ENCODE measurements at regions not wholly inside any gene's neighbourhood (a gene's known extent, or its start where the extent isn't known, plus 50 kb on each side); places are given as distances from the start of the nearest gene placed in this dataset.

- DNase-seq = no peak
Observed at GRCh38 chr5:18985171-18985758, 1002.7 kb downstream of the CDH18 start.

DNA sequence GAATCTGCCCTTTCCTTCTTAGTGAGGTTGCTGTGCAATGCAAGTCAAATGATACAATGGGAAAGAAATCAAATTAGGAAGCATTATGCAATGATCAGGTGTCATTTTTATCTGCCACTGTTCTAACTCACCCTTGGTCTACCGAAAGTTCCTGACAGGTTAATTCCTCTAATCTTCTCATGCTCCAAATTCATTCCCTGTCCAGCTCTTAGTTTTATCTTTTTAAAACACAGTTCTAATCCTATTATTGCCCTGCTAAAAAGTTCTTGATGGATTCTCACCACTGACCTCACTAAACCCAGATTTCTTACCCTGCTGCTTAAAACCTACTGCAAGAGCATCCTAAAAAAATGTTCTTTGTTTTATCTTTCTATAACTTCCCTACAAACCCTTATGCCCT lies 1000.9 kb downstream of the CDH18 start:
- DNase-seq = no peak

- no peak for DNase-seq
Observed at GRCh38 chr5:18990852-18991251, 997.1 kb downstream of the CDH18 start.

DNA sequence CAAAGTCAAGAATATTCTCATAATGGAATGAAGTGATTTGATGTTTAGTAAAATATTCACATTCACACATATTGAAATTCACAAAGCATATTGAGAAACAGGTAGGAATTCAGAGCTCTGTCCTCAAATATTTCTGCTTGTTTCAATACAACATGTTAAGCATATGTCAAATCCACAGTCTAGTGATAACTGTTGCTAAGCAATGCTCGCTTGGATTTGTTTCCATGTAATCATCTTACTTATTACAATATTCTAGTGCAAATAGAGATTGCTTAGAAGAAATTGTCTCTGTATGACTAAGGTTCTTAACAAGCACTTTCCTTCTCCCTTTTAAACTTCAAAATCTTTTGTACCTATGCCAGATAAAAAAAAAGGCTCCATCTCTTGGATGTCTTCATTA lies 995.7 kb downstream of the CDH18 start:
- DNase-seq = no peak

GRCh38 chr5:18999478-18999877 lies 988.5 kb downstream of the CDH18 start:
- no peak for DNase-seq

DNA sequence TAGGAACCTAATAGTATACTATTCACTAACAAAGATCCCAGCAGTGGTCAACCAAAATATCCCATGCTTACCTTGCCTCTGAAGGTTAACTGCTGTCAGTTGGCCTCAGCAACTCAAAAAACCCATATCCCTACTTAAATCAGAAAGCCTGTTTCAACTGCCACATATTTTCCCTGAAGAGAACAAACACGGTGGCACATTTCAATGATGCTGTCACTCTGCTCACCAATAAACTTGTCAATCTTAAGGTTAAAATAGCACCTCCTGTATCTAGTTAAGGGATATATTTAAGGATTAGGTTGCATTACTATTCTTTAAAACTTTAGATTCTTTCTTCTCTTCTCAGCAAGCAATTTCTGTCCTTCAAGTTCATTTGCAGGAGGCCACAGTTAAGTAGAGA lies 986.9 kb downstream of the CDH18 start:
- no peak for DNase-seq

GRCh38 chr5:19001539-19001938 lies 986.5 kb downstream of the CDH18 start:
- DNase-seq = no peak

DNA sequence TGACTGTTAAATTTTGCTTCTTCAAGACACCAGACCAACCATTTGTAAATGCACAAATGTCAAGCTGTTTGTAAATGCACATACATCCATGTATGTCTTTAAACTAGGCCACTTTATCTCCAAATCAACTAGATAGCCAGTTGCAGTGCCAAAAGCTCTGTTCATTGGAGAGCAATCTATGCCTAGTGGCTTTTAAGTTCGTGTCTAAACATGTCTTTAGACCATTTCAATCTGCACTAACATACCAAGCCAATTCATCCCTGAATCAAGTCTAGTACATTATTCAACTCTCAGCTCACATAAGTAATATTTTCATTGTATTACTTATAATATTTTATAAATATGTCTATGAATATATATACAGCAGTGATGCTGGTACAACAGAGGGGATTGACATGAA lies 985.9 kb downstream of the CDH18 start:
- DNase-seq = no peak

DNA sequence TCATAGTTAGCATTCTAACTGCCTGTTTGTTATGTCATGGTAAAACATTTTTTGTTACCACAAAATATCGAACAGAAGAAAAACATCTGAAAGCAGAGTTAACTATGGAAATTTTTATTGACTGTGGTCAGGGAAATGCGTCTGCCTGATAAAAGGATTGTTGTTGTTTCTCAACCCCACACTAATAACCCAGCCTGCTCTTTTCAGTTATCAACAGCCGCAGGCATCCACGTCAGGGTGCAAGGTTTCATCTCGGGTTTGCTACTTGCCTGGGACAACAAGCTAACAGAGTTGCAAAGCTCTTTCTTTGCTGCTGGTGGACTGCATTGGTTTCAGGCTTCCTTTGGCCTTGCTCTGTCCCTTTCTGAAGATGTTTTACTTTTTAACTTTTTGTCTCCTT lies 969.2 kb downstream of the CDH18 start:
- no peak for DNase-seq

- DNase-seq = no peak
Observed at GRCh38 chr5:19031491-19031890, 956.5 kb downstream of the CDH18 start.

GRCh38 chr5:19035816-19036215 lies 952.2 kb downstream of the CDH18 start:
- no peak for DNase-seq

GRCh38 chr5:19042106-19042505 lies 945.9 kb downstream of the CDH18 start:
- no peak for DNase-seq

DNA sequence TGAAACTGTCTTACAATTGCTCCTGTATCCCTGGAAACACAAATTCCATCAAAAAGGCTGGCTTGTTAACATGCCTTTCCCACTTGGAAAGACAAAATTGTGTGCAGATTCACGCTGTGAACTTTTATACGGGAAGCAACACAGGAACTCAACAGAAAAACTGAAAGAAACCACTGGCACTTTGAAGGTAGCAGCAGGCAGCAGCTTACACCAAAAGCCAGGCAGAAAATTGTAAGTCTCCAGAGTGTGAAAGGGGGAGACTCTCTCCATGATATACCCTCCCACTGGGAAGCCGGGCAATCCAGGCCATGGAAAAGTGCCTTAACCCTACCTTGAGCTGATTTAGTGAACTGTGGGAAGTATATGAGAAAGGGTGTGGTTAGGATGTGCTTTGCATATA lies 943.7 kb downstream of the CDH18 start:
- DNase-seq = no peak

DNA sequence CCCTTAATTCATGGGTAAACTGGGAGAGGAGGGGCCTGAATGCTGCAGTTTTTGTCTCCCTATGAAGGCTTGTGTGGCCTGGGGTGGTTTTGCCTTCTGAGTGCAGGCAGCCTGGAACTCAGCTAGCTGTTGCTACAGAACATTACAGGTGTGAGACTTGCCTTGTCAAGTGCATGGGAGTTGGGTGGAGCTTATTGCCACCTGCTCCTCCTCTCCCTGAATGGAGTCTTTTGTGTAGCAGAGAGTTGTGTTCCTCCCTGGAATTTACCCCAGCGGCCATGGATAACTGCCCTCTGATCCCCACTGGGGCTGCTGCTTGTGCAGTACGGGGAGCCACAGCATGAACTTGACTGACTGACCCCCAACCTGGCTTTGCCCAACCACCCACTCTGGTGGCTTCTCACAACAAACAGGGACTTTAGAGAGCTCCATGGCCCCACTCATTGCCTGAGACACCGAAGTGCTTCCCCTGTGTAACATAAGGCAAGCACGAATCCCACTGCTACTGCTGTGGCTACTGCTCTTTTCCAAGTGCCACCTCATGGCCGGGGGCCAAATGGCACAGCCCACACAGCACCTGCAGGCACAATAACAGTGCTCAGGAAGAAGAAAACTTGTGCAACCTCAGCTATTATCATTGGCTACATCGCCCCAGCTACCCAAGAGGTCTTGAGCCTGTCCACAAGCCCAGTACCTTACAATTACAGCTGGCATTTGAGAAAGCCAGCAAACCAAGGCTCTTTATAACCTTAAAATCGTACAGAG lies 942.9 kb downstream of the CDH18 start:
- no peak for DNase-seq

DNA sequence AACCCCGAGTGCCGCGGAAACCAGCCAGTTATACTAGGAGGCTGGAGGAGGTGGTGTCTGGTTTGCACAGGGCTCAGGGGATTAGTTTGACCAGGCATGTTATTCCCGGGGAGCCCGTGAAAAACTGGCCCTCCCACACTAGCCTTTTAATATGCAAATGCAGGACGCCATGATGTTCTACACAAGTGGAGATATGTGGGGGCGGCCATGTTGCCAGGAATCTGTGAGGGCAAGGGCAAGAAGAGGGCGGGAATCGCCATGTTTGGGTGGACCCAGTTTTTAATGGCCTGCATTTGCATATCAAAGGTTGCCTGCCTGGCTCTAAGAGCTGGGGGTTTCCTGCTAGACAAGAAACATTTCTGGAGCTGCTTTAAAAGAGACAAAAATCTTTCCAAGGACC lies 940.7 kb downstream of the CDH18 start:
- DNase-seq = no peak

DNA sequence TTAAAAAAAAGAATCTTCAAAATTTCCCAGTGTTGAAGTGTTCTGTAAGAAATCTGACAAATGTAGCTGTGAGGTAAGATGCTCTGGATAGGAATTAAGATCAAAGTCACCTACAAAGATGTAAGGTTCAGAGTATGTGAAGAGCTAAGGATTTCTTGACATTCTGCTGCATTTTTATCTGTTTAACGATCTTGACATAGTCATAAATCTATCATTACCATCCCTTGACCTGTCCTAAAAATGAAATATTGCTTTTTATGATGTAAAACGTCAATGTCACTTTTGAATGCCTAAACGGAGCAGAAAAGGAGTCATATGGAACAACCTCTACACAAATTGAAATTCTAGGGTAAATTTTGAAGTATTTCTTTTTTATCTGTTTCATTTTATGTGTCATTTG lies 939.3 kb downstream of the CDH18 start:
- no peak for DNase-seq

GRCh38 chr5:19058216-19058615 lies 929.8 kb downstream of the CDH18 start:
- DNase-seq = no peak

DNA sequence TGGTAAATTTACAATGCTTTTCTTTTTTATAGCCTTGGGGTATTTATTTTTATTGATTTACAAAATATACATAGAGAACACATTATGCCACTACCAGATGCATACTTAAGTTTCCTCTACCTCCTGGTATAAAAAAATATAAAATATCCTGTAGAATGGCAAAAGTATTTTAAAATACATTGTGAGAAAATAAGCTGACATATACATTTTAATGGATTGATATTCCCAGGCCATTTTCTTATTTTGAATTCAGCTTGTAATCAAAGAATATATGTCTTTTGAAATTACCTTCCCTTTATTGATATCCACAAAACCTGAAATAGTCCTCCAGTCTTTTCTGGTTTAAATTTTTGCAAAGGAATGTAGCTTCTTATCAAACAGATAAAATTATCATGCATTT lies 923.9 kb downstream of the CDH18 start:
- DNase-seq = no peak

- DNase-seq = no peak
Observed at GRCh38 chr5:19067741-19068140, 920.3 kb downstream of the CDH18 start.

- no peak for DNase-seq
Observed at GRCh38 chr5:19098434-19098833, 889.6 kb downstream of the CDH18 start.

GRCh38 chr5:19099195-19099594 lies 888.8 kb downstream of the CDH18 start:
- no peak for DNase-seq

DNA sequence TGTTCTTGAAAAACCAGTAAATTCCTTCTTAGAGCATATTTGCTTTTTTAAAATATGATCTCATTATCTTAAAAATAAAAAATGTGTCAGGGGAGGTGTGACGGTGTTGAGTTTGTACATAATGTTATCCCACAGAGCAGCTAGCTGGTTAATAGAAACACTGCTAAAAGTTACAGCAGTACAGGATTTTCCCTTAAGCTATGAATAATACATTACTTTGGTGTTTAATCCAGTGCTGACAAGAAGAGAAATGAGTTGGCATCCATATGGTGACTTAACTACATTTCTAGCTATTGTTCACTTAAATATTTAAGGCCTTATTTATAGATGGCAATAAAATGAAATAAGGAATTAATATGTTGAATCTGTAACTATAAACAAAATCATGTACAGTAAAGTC lies 883.1 kb downstream of the CDH18 start:
- DNase-seq = no peak

- DNase-seq = no peak
Observed at GRCh38 chr5:19122923-19123322, 865.1 kb downstream of the CDH18 start.

DNA sequence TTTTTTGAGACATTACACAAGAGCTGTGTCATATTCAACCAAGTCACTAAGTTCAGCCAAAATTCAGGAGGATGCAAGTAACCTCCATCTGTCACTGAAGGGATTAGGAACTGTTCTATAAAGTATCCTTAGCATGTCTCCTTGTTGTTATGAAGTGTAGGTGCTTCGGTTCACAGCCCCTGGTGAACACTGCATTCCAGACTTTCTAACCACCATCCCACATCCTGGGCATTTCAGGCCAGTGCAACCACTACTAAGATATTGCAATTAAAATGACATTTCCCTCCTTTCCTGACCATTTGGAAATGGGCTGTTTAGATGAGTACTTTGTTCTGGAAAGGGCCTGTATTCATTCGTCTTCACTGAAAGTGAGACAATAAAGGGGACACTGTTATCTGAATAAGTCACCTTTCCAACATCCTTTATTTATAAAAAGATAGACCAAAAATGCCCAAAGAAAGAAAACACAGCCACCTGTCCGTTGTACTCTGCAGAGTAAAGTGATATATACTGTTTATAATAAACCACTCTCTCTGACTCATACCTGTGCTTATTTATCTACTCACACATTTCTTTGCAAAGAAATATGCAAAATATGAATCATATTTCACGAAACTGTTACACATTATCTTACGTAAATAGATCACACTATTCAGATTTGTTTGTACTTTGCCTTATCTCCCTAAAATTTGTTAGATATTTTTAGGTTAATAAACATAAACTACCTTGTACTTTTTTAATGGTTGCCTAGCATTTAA lies 861.9 kb downstream of the CDH18 start:
- no peak for DNase-seq
